ELF-1 (cell line): ENCODE measurements at regions not wholly inside any gene's neighbourhood (a gene's known extent, or its start where the extent isn't known, plus 50 kb on each side); places are given as distances from the start of the nearest gene placed in this dataset.
A peak's percentile ranks its signal among the peaks of the same experiment; 100 is the strongest.
"Not testable (repeated sequence)": the region's sequence is repeated elsewhere in the genome, so short reads cannot be mapped to it uniquely, and the experiment has no call there.

Source experiments
- DNase-seq: peaks from one replicate; pipeline ENCODE4 v3.0.0-alpha.2; 2016; ENCODE audit warnings: low read depth, low spot score

DNA sequence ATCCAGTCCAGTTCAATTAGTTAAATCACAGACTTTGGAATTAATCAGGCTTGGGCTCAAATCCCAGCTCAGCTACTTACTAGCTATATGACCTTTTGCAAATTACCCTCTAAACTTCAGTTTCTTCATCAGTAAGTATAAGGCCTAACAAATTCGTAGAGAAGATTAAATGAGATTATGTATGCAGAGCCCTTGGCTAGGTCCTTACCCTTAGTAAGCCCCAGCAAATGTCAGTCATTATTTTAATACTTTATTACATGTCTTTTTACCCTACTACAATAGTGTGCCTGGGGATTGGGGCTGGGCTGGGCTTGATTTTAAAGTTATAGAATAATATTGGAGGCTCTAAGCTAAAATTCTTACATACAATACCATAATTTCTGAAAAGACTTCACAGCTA is 326.1 kb upstream of the PREP start:
- no peak for DNase-seq

DNA sequence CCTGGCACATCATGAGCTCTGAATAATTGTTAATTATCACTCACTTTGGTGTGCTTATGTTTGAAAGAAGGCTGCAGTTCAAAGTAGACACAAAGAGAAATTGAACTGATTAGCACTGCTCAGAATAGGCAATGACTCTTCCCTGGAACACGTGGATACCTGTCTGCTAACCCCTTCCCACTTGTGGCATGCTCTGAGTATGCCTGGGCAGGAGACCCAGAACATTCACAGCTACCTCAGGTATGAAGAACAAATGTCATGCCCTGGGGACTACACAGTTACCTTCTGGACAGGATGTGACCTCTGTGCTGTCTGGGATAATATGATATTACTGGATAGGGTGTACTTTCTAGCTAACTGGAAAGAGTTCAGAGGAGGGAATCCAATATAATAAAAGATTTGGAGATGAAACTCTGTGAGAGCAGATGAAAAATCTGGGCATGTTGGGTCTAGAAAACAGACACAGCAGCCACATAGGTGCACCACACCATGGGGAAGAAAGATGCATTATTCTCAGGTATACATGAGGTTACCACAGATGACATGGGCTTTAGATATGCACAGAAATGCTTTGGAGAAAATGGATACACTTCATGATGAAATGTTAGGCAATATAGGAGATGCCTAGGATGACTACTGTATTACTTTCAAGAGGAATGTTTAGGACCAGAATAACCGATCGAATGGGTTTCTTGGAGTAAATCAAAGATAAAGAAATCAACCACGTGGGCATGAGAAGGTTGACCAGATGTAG is 324.2 kb upstream of the PREP start:
- DNase-seq = no peak

- DNase-seq = no peak
Measured at GRCh38 chr6:105714846-105715245, 312.0 kb upstream of the PREP start.

DNA sequence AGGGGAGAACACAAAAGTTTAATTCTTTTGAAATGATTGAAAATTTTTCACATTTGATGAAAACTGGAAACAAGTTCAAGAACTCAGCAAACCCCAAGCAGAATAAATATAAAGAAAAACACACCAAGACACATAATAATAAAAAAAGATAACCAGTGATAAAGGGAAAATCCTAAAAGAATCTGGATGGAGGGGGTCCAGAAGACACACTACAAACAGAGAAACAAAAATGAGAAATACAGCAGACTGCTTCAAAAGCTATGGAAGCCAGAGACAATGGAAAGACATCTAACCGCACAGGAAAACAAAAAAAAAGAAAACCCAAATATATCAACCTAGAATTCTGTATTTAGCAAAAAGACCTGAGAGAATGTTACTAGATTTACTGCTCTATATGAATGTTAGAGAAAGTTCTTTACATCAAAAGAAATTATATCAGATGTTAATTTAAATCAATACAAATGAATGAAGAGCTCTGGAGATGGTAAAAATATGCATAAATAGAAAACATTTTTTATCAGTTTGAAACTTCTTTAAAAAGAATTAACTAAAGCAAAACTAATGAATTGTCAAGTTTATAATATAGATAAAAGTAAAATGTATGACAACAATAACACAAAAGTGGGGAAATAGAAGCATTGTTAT is 310.7 kb upstream of the PREP start:
- no peak for DNase-seq

DNA sequence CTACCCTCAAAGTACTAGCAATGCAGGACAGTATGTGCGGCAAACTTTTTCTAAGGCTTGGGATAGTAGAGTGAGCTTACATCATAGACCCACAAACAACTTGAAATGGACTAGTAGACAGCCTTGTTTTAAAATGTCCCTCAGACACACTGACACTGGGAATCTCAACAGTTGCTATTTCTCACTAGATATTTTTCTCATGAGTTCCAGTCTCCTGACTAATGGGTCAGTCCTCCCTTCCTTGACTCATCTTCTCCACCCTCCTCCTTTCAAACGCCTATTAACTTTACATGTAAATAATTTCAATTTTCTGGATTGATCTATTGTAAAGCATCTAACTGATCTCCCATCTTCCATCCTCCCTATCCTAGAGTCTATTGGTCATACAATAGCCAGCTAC is 308.3 kb upstream of the PREP start:
- DNase-seq = no peak

DNA sequence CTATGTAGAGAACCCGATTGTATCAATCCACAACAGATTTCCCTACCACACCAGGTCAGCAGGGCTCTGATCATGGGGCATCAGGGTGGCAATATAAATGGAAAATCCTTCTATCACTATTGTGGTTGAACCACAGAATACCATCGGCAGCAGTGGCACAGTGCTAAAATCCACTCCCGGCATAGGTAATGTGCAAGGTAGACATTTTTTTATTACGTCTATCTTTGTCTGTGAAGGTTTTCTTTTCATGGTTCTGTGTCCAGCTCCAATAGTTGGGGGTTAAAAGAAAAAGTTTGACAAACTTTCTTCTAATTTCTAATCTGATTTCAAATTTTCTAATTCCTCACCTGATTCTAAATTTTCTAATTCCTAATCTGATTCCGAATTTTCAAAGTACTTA is 302.7 kb upstream of the PREP start:
- no peak for DNase-seq

- DNase-seq = no peak
Measured at GRCh38 chr6:105695461-105695860, 292.6 kb upstream of the PREP start.

- DNase-seq = no peak
Measured at GRCh38 chr6:105692613-105693215, 289.8 kb upstream of the PREP start.

DNA sequence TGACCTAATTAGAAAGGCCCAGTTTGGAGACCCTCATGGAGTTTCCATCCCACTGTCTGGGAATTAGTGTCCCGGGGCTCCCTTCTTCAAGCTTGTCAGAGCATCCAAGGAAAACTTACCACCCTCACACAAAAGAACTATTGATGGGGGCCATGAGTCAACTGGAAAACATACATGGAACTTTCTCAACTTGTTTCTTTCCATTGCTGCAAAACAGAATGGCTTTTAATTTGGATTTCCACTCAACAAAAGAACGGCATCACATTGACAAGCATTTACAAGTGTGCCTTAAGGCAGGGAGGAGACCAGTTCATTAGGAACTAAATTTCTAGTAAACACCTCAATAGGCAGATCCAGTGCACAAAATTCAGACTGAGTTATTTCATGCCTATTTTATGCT is 289.1 kb upstream of the PREP start:
- no peak for DNase-seq

GRCh38 chr6:105691081-105691480 is 288.2 kb upstream of the PREP start:
- DNase-seq = no peak

DNA sequence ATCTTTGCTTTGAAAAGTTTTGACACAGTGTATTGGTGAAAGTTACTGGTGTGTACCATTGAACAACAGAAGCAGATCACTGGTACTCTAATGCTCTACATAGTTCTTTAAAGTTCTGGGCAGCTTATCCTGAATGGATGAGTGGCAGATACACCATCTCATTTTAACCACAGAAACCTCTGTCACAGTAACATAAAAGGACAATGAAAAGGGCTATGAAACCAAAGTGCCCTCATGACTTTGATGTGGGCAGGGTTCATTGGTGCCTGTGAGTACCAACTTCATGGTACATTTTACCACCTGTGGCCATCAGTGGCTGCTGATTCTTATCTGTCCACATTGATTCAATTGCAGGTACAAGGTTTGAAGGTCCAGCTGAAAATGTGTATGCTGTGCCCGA is 285.7 kb upstream of the PREP start:
- DNase-seq = no peak

DNA sequence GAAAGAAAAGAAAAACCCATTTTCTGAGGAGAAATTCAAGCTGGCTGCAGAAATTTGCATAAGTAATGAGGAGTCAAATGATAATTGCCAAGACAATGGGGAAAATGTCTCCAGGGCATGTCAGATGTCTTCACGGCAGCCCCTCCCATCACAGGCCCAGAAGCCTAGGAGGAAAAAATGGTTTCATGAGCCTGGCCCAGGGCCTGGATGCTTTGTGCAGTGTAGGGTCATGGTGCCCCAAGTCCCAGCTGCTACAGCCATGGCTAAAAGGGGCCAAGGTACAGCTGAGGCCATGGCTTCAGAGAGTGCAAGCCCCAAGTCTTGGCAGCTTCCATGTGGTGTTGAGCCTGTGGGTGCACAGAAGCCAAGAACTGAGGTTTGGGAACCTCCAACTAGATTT is 283.9 kb upstream of the PREP start:
- not testable (repeated sequence) for DNase-seq

DNA sequence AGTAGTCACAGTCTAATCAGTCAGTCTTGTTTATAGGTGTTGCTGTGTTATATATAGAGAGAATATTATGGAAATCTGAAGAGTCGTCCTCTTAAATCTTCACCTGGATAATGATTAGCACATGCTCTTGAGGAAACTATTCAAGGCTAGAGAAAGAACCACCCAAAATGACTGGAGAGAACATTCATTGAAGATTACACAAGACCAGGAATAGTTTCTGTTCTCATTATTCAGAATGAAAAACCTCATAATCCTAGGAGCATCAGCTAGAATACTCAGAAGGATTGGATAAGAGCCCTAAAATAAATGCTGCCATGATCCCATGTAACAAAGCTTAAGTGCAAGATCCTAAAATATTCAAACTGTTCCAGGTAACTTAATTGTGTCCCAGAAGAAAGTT is 278.2 kb upstream of the PREP start:
- no peak for DNase-seq

DNA sequence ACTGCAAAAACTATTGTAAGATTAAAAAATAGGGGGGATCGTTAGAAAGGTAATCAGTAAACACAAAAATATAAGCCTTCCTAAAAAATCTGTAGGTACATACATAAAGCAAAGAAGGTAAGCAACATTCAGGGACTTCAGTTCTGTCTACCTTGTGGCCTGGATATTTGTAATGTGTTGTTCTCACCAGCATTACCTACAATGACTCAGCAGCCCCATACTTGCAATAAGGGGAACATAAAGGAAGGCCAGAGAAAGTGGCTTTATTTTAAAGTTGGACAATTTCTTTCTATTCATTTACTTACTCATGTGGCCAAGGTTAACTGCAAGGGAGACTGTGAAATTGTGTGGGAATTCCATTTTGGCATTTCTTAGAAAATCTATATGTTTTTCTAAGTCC is 277.2 kb upstream of the PREP start:
- DNase-seq = no peak

GRCh38 chr6:105678516-105678915 is 275.6 kb upstream of the PREP start:
- DNase-seq = no peak

DNA sequence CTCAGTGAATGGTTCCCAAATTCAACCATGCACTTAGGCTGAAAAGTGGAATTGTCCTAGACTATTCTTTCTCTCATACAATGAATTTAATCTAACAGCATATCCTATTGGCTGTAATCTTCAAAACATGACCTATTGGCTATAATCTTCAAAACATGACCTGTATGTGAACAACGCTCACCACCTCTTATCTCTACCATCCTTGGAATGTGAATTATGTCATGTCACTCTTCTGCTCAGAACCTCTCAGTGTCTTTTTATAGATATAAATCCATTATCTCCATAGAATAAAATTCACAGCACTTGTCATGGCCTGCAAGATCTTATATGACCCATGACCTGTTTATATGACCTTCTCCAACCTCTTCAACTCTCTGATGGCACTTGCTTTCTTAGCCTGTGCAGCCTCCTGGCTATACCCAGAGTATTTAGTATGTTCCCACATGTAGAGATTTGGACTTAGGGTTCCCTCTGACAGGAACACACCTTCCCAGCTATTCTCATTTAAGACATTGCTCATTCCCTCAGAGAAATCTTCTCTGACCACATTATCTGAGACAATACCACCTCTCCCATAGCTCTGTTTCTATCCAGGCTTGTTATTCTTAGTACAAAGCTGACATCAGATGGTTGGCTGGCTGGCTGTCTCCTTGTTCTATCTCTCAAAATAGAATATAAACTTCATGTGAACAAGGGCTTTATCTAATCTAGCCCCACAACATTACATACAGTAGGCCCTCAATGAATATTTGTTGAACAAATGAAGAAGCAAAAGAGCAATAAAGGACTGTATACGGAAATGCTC is 275.0 kb upstream of the PREP start:
- no peak for DNase-seq

DNA sequence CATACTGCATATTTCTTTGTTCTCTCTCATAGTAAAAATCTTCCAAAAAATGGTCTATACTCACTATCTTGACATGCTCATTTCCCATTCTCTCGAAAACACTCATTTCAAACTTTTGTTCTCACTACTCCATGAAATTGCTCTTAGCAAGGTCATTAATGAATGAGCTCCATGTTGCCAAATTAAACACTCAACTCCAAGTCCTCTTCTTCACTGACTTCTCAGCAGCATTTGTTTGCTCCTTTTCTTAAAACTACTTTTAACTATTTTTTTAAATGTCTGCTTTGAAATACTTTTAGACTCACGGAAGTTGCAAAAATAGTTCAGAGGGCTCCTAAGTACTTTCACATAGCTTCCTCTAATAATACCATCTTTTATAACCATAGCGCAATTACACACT is 274.0 kb upstream of the PREP start:
- DNase-seq = no peak

DNA sequence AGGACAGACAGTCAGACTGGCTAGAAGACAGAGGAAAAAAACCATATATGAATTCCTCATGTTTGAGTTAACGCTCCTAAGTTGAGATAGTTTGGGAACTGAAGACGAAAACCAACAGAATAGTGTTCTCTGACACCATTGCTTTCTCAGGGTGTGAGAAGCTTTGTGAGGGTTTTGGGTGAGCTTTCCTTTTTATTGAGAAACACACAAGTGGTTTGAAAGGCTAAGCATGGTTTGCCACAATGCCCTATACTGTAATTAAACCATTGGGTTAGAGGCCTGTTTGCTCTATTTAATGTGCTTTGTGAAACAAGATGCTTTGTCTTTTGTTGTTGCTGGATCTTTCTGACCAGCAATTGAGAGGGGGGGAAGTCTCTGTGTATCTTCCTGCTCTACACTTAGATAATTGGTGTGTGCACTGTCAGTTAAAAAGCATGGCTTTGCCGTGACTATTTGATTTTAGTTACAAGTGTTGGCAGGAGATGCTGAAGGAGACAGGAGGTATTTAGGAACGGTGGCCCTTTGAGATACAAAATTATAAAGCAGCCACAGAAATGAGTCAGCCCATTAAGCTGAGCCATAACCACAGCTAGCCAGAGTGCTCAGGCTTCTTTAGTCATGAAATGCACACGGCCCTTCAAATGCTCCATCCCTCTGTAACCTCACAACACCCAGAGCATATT is 273.0 kb upstream of the PREP start:
- no peak for DNase-seq

DNA sequence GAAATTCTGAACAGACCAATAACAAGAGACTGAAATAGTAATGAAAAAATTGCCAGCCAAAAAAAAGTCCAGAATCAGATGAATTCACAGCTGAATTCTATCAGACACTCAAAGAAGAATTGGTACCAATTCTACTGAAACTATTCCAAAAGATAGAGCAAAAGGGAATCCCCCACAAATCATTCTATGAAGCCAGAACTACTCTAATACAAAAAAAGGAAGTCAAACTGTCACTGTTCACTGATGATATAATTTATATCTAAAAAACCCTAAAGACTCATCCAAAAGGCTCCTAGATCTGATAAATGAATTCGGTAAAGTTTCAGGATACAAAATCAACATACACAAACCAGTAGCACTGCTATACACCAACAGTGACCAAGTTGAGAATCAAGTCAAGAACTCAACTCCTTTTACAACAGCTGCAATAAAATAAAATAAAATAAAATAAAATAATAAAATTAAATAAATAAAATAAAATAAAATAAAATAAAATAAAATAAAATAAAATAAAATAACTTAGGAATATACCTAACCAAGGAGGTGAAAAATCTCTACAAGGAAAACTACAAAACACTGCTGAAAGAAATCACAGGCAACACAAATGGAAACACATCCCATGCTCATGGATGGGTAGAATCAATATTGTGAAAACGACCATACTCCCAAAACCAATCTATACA is 270.1 kb upstream of the PREP start:
- not testable (repeated sequence) for DNase-seq

- DNase-seq = peak; percentile 90
Measured at GRCh38 chr6:105669232-105669631, 266.4 kb upstream of the PREP start.

- DNase-seq = no peak
Measured at GRCh38 chr6:105667056-105667455, 264.2 kb upstream of the PREP start.
